ENCODE measurements at regions not wholly inside any gene's neighbourhood (a gene's known extent, or its start where the extent isn't known, plus 50 kb on each side); places are given as distances from the start of the nearest gene placed in this dataset.

GRCh38 chr22:49349841-49350381 lies 477.8 kb downstream of the BRD1 start:
- TF ChIP-seq CTCF (IDR thresholded peaks at IDR 0.05) (no peak), POLR2A (IDR thresholded peaks at IDR 0.05) (no peak)

All from tibial nerve (tissue), 3 donors.